OCI-LY7 (cell line): ENCODE measurements at regions not wholly inside any gene's neighbourhood (a gene's known extent, or its start where the extent isn't known, plus 50 kb on each side); places are given as distances from the start of the nearest gene placed in this dataset.

ENCODE experiments used
- BruUV-seq: library from RNA; stranded (reverse); fragments of 400-500 nt; replicated peaks from 2 replicates; lab custom pipeline; 2021; lab: Mats Ljungman, UMichigan
- CTCF ChIA-PET: fragments of 300-600 bp; sonication (Branson Sonifier 250); formaldehyde crosslinking; loops from one replicate; lab custom pipeline; 2022; ENCODE audit warnings: antibody characterized with exemption; ENCODE audit not compliant: unreplicated experiment; lab: Charles Lee
- POLR2A ChIA-PET: fragments of 300-600 bp; sonication (Branson Sonifier 250); formaldehyde crosslinking; loops from one replicate; lab custom pipeline; 2022; ENCODE audit warnings: antibody characterized with exemption; lab: Charles Lee
- DNase-seq: peaks from one replicate; pipeline ENCODE4 v3.0.0-alpha.2; 2015; ENCODE audit warnings: low spot score
- H2AFZ ChIP-seq: fragments of 200-600 bp; sonication (generic), shearing (Covaris generic); 2 replicates; pipeline ENCODE4 v1.6.1; 2014; ENCODE audit warnings: mild to moderate bottlenecking, antibody characterized with exemption, low read length, moderate library complexity
- H3K27ac ChIP-seq: fragments of 200-600 bp; sonication (generic); 2 replicates; pipeline ENCODE4 v1.5.1; 2014; ENCODE audit warnings: mixed run types, low read depth, mild to moderate bottlenecking, moderate library complexity, low read length, inconsistent platforms; ENCODE audit not compliant: poor library complexity, severe bottlenecking
- H3K36me3 ChIP-seq: fragments of 200-600 bp; sonication (generic); 2 replicates; pipeline ENCODE4 v1.6.1; 2014; ENCODE audit warnings: mild to moderate bottlenecking, antibody characterized with exemption, low read length, moderate library complexity, mixed read lengths; ENCODE audit not compliant: insufficient read depth
- H3K4me1 ChIP-seq: fragments of 200-600 bp; sonication (generic); 2 replicates; pipeline ENCODE4 v1.5.1; 2014; ENCODE audit warnings: mild to moderate bottlenecking, low read length; ENCODE audit not compliant: insufficient read depth, poor library complexity, severe bottlenecking
- H3K4me2 ChIP-seq: fragments of 200-600 bp; sonication (generic); 2 replicates; pipeline ENCODE4 v1.6.1; 2014; ENCODE audit warnings: mild to moderate bottlenecking, low read length
- H3K4me3 ChIP-seq: fragments of 200-600 bp; sonication (generic); 2 replicates; pipeline ENCODE4 v1.5.1; 2014; ENCODE audit warnings: mild to moderate bottlenecking, low read depth, low read length; ENCODE audit not compliant: poor library complexity, severe bottlenecking
- H3K79me2 ChIP-seq: fragments of 200-600 bp; sonication (generic); 2 replicates; pipeline ENCODE4 v1.6.1; 2016; ENCODE audit warnings: low read depth, mild to moderate bottlenecking, low read length, moderate library complexity, mixed read lengths; ENCODE audit not compliant: insufficient read depth
- H3K9me2 ChIP-seq: fragments of 200-600 bp; sonication (generic); 2 replicates; pipeline ENCODE4 v1.6.1; 2016; ENCODE audit warnings: mild to moderate bottlenecking, low read length, mixed read lengths; ENCODE audit not compliant: insufficient read depth
- H3K9me3 ChIP-seq: fragments of 200-600 bp; sonication (generic); 2 replicates; pipeline ENCODE4 v1.6.1; 2014; ENCODE audit warnings: mild to moderate bottlenecking, mixed run types, low read length, mixed read lengths
- H4K20me1 ChIP-seq: fragments of 200-600 bp; sonication (generic); 2 replicates; pipeline ENCODE4 v1.6.1; 2014; ENCODE audit warnings: mild to moderate bottlenecking, antibody characterized with exemption, low read length, moderate library complexity, mixed read lengths; ENCODE audit not compliant: insufficient read depth
- EZH2phosphoT487 ChIP-seq: fragments of 200-600 bp; sonication (generic); IDR thresholded peaks from 2 replicates; pipeline ENCODE4 v1.6.1; 2018; ENCODE audit warnings: low read depth, borderline replicate concordance, mild to moderate bottlenecking, mixed run types, antibody characterized with exemption, low read length, moderate library complexity, mixed read lengths
- intact Hi-C: fragments of 100-400 bp; cut with micrococcal nuclease; formaldehyde crosslinking; loops from one replicate; pipeline ENCODE4 v1.10.0; 2022; ENCODE audit not compliant: unreplicated experiment
- TF ChIP-seq, protein P1 (sequence below): fragments of 200-600 bp; sonication (generic); conservative IDR thresholded peaks from 2 replicates; pipeline ENCODE4 v1.5.1; 2014; ENCODE audit warnings: mild to moderate bottlenecking, antibody characterized with exemption, low read length, moderate library complexity, mixed read lengths

GRCh38 chrX:1011691-1012283 lies 200.7 kb downstream of the CRLF2 start:
- ChIA-PET POLR2A (no interaction called here), CTCF (no interaction called here)
- no peak for DNase-seq

GRCh38 chrX:1009771-1010170 lies 202.7 kb downstream of the CRLF2 start:
- Histone ChIP-seq H3K4me3 (no peak overlapping the region), H3K4me1 (peaks cover 43% of the 10 kb centered on the region), H2AFZ (no peak overlapping the region), H4K20me1 (no peaks in the 10 kb centered on the region), H3K9me2 (no peaks in the 10 kb centered on the region), H3K9me3 (no peaks in the 10 kb centered on the region), H3K36me3 (no peaks in the 10 kb centered on the region), H3K27ac (peak overlapping the region; percentile 96), H3K4me2 (no peak overlapping the region), H3K79me2 (no peaks in the 10 kb centered on the region)
- intact Hi-C loops: loop anchor here (2.0 to 5.0 kb wide), 2 partner anchors 105 to 637 kb away; no protein-coding TSS in a partner anchor
- BruUV-seq: no TSS peak
- DNase-seq: no peak
- POLR2A ChIA-PET: no interaction called here
- TF ChIP-seq, protein P1, sequence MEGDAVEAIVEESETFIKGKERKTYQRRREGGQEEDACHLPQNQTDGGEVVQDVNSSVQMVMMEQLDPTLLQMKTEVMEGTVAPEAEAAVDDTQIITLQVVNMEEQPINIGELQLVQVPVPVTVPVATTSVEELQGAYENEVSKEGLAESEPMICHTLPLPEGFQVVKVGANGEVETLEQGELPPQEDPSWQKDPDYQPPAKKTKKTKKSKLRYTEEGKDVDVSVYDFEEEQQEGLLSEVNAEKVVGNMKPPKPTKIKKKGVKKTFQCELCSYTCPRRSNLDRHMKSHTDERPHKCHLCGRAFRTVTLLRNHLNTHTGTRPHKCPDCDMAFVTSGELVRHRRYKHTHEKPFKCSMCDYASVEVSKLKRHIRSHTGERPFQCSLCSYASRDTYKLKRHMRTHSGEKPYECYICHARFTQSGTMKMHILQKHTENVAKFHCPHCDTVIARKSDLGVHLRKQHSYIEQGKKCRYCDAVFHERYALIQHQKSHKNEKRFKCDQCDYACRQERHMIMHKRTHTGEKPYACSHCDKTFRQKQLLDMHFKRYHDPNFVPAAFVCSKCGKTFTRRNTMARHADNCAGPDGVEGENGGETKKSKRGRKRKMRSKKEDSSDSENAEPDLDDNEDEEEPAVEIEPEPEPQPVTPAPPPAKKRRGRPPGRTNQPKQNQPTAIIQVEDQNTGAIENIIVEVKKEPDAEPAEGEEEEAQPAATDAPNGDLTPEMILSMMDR: no peak
- no peak for TF ChIP-seq EZH2phosphoT487
- CTCF ChIA-PET: no interaction called here

More at GRCh38 chrX:1011691-1012283, 200.7 kb downstream of the CRLF2 start:
- Histone ChIP-seq H2AFZ (no peak overlapping the region), H3K4me3 (no peak overlapping the region), H4K20me1 (no peaks in the 10 kb centered on the region), H3K4me1 (peaks cover 38% of the 10 kb centered on the region), H3K27ac (peak overlapping the region; percentile 34), H3K36me3 (no peaks in the 10 kb centered on the region), H3K9me3 (no peaks in the 10 kb centered on the region), H3K9me2 (no peaks in the 10 kb centered on the region), H3K79me2 (no peaks in the 10 kb centered on the region), H3K4me2 (no peak overlapping the region)
- BruUV-seq: no TSS peak
- TF ChIP-seq EZH2phosphoT487: no peak
- TF ChIP-seq, protein P1: no peak
- intact Hi-C loops: no loop called here

DNA sequence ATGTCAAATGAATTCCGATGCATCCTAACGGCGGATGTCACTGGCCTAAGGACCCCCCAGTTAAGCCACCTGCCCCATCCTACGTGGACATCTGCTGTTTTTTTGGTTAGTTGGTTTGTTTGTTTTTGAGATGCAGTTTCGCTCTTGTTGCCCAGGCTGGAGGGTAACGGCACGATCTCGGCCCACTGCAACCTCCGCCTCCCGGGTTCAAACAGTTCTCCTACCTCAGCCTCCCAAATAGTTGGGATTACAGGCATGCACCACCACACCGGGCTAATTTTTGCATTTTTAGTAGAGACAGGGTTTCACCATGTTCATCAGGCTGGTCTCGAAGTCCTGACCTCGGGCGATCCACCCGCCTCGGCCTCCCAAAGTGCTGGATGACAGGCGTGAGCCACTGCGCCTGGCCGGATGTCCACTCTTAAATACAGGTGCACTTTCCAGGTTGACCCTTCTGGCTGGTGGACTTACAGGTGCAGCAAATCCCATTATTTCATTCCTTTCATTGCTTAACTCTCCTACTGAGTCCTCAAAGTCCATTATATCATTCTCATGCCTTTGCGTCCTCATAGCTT lies 206.2 kb downstream of the CRLF2 start:
- peaks cover 40% of the 10 kb centered on the region for H3K4me1 ChIP-seq

More for the DNA sequence above, 206.2 kb downstream of the CRLF2 start:
- TF ChIP-seq, protein P1: no peak
- TF ChIP-seq EZH2phosphoT487: no peak
- no peaks in the 10 kb centered on the region for H3K9me2 ChIP-seq
- DNase-seq: no peak
- POLR2A ChIA-PET: no interaction called here
- intact Hi-C loops: loop anchor here (5.0 kb wide), 1 partner anchor 634 kb away; no protein-coding TSS in a partner anchor
- H3K9me3 ChIP-seq: no peaks in the 10 kb centered on the region
- H3K4me3 ChIP-seq: no peak overlapping the region
- no peak overlapping the region for H2AFZ ChIP-seq
- no peaks in the 10 kb centered on the region for H3K36me3 ChIP-seq
- no peaks in the 10 kb centered on the region for H4K20me1 ChIP-seq
- H3K27ac ChIP-seq: no peak overlapping the region
- CTCF ChIA-PET: no interaction called here
- H3K79me2 ChIP-seq: no peaks in the 10 kb centered on the region
- H3K4me2 ChIP-seq: no peak overlapping the region
- BruUV-seq: no TSS peak
